AG09309 (cell line): ENCODE measurements at regions not wholly inside any gene's neighbourhood (a gene's known extent, or its start where the extent isn't known, plus 50 kb on each side); places are given as distances from the start of the nearest gene placed in this dataset.
"Not testable (repeated sequence)": the region's sequence is repeated elsewhere in the genome, so short reads cannot be mapped to it uniquely, and the experiment has no call there.

Source experiments
- DNase-seq: peaks from one replicate; pipeline ENCODE4 v3.0.0-alpha.2; 2010; ENCODE audit warnings: low read depth
- H3K4me3 ChIP-seq: 2 replicates; pipeline ENCODE4 v1.5.1; 2011; ENCODE audit warnings: mild to moderate bottlenecking, low read depth, low read length, moderate library complexity; ENCODE audit not compliant: control insufficient read depth
- CTCF ChIP-seq: IDR thresholded peaks from 2 replicates; pipeline ENCODE4 v1.5.1; 2011; ENCODE audit warnings: mild to moderate bottlenecking, low read depth, low read length, inconsistent platforms; ENCODE audit not compliant: insufficient read depth, control insufficient read depth; ENCODE audit errors: missing control alignments

GRCh38 chr2:16203069-16203468, 262.7 kb downstream of the MYCN start:
- no peak for TF ChIP-seq CTCF
- H3K4me3 ChIP-seq = no peak overlapping the region
- DNase-seq = no peak

- no peak for DNase-seq
- H3K4me3 ChIP-seq = no peak overlapping the region
- no peak for TF ChIP-seq CTCF
These were observed 262.1 kb downstream of the MYCN start for GRCh38 chr2:16202266-16203020.

GRCh38 chr2:16201848-16202247, 261.5 kb downstream of the MYCN start:
- H3K4me3 ChIP-seq = no peak overlapping the region
- DNase-seq = no peak
- no peak for TF ChIP-seq CTCF

- DNase-seq = no peak
- H3K4me3 ChIP-seq = no peak overlapping the region
- no peak for TF ChIP-seq CTCF
These were observed 260.3 kb downstream of the MYCN start for GRCh38 chr2:16200554-16201193.

GRCh38 chr2:16199882-16200553, 259.7 kb downstream of the MYCN start:
- DNase-seq = no peak
- no peak overlapping the region for H3K4me3 ChIP-seq
- no peak for TF ChIP-seq CTCF

- DNase-seq, H3K4me3 ChIP-seq: not testable (repeated sequence)
These were observed 258.9 kb downstream of the MYCN start for GRCh38 chr2:16199241-16199640.
